HPDE6-E6E7 (cell line): ENCODE measurements at regions not wholly inside any gene's neighbourhood (a gene's known extent, or its start where the extent isn't known, plus 50 kb on each side); places are given as distances from the start of the nearest gene placed in this dataset.

Source experiments
- DNase-seq: peaks from one replicate; pipeline ENCODE4 v3.0.0; 2011; ENCODE audit warnings: missing footprints; ENCODE audit errors: extremely low spot score

GRCh38 chr1:14301704-14302024 lies 296.8 kb upstream of the KAZN start:
- no peak for DNase-seq

DNA sequence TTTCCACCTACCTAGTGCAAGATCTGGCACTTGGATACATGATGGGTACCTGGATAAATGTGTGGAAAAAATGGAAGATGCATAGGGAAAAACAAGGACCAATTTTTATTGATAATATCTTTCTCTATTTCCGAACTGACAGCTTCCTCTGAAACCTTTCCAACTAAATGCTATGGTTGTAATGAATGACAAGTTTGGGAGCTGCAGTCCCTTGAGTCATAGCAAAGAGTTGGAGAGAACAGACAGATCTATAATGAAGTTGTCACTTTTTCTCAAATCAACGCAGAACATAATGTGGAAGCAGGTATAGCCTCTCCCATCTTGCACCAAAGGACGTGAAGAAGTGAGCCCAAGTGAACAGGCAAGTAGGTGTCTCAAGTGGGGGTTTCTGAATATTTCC lies 296.5 kb upstream of the KAZN start:
- DNase-seq, result no peak

DNA sequence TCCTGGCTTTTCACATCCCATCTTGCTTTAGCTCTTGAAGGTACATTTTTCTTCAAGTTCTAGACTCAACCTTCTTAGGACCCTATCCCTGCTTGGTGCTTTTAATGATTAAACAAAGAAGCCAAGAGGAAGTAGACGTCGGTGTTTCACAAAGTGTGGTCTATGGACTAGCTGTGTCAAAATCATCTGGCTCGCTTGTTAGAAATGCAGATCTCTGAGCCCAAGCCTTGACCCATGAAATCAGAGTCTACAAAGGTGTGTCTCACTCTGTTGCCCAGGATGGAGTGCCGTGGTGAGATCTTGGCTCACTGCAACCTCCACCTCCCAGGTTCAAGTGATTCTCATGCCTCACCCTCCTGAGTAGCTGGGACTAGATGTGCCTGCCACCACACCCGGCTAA lies 295.5 kb upstream of the KAZN start:
- DNase-seq, result no peak

- no peak for DNase-seq
Observed at GRCh38 chr1:14304381-14304865, 294.1 kb upstream of the KAZN start.

- DNase-seq, result no peak
Observed at GRCh38 chr1:14308460-14308859, 290.0 kb upstream of the KAZN start.

GRCh38 chr1:14309984-14310383 lies 288.5 kb upstream of the KAZN start:
- DNase-seq, result no peak

DNA sequence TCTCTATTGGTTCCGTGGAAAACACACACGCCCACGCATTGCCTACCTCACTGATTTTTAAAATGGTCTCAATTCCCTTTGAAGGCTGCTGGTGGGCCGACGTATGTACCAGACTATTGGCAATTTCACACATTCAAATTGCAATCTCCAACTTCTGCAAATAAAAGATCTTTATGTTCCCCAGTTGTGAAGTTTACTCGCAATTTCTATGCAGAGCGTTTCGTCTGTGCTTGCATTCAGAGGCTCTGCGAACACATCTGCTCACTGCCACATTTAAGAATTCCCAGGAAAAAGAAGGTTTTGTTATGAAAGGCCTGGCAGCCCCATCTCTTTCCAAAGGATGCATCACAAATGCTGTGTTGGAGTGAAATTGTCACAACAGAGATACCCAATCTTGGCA lies 288.0 kb upstream of the KAZN start:
- no peak for DNase-seq

GRCh38 chr1:14313731-14314431 lies 284.6 kb upstream of the KAZN start:
- DNase-seq, result no peak

DNA sequence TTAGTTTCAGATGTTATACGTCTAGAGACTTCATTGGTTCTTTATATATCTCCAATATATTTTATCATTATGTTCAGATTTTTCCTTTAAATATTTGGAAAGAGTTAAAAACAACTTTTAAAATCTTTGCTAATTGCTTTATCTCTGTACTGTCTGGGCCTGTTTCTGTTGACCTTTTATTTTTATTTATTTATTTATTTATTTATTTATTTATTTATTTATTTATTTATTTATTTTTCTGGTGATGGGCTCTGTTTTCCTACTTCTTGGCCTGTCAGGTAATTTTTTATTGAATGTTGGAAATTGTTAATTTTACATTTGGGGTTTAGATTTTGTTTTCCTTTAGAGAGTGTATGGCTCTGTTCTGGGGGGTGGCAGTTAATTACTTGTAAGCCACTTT lies 279.7 kb upstream of the KAZN start:
- no peak for DNase-seq

DNA sequence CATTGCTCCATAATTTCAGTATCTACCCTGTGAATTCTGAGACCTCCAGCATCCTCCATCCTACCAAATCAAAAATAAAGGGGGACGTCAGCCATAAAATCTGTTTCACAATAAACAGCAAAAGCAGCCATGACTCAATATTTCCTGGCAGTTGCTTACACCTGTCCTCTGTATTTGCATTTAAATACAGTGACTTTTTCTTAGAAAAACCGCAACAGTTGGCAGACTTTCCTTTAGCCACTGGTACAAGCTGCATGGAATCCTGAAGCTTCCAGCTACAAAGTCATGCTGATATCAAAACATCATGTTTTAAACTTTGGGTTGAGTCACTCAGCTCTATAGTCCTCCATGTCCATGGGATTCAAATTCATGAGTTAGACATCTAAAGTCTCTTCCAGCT lies 278.0 kb upstream of the KAZN start:
- no peak for DNase-seq

DNA sequence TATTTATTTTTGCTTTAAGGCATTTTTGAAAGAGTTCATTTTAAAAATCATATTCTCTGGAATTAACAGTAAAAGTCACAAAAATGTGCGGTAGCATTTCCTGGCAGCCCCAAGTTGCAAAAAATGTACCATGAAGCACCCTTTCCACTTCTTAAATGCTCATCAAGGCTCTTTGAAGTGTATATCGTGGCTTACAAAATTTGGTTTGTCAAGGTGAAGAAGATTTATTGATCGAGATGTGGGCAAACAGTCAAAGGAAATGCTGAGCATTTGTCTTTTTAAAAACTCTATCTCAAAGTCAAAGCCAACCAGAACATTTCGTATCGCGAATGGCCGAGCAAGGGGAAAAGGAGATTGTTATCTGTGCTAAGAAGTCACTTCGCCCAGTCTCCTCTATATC lies 277.5 kb upstream of the KAZN start:
- DNase-seq, result no peak

DNA sequence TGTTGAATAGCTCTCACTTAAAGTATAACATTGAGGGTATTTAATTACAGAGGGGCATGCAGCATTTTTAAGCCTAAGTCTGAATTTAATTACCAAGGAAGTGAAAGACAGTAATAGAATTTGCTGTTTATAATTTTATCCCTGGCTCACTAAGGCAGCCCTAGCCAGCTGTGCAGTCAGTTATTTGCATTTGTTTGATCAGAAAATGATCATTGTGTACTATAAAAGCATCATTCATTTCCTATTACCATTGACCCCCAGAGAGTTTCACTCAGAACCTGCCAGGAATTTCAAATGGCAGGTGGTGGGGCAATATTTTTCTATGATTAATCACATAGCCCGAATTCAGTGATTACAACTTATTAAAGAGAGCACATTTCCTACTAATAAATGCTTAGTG lies 277.1 kb upstream of the KAZN start:
- DNase-seq, result no peak

DNA sequence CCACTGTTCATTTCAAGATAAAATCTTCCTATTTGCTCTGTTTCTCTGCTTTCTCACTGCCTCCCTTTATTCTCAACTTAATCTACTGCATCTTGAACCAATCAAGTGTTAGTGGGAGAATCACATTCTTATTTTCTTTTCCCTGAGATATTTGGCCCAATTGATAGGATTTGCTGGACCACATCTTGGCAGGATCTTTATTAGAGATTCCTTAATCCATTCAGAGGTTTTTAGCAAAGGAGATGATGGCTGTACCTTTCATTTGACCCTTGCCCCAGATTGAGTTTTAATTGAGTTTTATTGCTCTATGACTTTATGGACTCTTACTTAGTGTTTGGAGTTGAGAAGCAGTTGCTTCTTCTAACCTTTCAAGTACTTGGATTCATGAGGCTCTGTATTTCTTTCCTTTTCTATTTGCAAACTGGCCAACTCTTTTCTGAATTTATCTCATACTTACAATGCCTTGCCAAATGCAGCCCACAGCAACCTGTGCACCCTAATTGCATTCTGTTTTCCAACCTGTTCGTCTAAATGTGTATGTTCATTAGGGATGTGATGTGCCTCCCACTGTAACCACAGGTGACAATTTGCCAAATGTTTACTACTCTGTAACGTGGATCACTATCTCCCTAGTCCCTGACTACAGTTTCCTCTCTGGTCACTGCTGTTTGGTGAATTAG lies 274.8 kb upstream of the KAZN start:
- DNase-seq, result no peak

- no peak for DNase-seq
Observed at GRCh38 chr1:14324248-14324630, 274.2 kb upstream of the KAZN start.

- DNase-seq, result no peak
Observed at GRCh38 chr1:14326857-14327256, 271.6 kb upstream of the KAZN start.

GRCh38 chr1:14328685-14329084 lies 269.8 kb upstream of the KAZN start:
- no peak for DNase-seq

DNA sequence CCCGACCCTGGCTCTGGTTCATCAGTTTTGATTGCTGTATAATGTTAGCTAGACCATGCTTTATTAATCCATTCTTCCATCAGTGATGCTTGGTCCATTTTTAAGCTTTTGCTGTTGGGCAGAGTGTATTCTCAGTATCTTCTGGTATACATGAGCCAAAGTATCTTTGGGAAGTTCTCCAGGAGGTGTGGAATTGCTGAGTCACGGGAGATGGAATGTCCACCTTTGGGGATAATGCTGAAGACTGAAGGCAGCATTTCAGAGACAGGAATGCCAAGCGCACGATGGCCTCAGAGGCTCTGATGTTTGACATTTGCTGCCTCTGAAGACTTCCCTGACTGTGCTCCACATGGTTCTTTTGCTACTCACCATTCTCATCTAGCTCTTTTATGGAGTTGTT lies 266.3 kb upstream of the KAZN start:
- no peak for DNase-seq

DNA sequence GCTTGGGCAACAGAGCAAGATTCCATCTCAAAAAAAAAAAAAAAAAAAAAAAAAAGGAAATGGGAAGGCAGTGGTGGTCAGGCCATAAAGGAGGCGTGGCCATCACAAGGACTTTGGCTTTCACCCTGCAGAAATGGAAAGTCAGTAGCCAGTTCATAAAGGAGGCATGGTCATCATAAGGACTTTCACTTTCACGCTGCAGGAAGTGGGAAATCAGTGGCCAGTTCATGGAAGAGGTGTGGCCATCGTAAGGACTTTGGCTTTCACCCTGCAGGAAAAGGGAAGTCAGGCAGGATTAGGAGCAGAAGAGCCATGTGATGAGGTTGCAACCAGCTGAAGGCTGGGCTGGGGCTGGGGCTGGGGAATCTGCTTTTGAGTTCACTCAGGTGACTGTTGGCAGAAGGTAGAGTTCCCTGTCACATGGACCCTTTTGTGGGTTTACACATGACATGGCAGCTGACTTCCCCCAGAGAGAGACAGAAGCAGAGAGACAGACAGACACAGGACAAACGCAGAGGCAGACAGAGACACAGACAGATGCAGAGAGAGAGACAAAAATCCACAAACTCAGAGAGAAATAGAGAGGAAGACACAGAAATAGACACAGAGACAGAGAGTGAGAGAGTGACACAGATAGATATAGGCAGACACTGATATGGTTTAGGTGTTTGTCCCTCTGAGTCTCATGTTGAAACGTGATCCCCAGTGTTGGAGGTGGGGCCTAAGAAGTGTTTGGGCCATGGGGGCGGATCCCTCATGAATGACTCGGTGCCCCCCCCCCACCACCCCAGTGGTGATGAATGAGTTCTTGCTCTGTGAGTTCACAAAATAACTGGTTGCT lies 263.9 kb upstream of the KAZN start:
- DNase-seq, result no peak

GRCh38 chr1:14338509-14338908 lies 260.0 kb upstream of the KAZN start:
- no peak for DNase-seq

- DNase-seq, result no peak
Observed at GRCh38 chr1:14339288-14339687, 259.2 kb upstream of the KAZN start.

DNA sequence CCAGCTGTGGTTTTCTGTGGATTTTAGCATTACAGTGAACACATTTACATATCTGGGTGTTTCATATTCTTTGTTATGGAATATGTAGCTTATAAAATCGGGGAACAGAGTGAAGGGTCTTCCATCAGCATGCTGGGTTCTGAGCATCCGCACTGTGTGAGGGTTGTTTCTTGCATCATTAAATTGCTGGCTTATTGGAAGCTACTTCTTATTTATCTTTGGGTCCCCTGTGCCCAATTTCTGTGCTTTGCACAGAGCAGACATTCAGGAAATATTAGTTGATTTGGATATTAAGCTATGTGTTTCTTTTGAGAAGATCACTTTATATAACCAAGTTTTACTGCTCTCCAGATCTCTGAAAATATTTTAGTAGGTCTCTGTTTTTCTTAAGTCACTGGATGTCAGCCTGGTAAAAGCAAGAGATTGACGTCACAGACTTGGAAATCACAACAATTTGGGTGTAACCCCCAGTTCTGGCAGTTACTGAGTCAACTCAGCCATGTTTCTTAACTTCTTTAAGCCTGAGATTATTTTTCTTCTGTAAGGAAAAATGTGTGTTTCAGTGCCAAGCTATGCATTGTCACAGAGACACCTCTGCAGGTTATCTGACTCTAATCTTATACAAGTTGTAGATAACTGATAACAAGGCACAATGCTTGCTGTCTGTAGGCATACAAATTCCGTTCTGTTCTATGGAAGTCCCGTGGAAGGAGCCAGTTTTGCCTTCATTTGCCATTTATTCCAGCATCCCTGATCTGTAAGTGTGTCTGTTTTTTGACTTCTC lies 258.3 kb upstream of the KAZN start:
- DNase-seq, result no peak

GRCh38 chr1:14341147-14341546 lies 257.3 kb upstream of the KAZN start:
- DNase-seq, result no peak
